DND-41 (cell line): ENCODE measurements at regions not wholly inside any gene's neighbourhood (a gene's known extent, or its start where the extent isn't known, plus 50 kb on each side); places are given as distances from the start of the nearest gene placed in this dataset.
A peak's percentile ranks its signal among the peaks of the same experiment; 100 is the strongest.

Source experiments
- ATAC-seq: fragments of 200-7000 bp; cut with Tn5 transposase; 3 replicates; pipeline ENCODE4 v1.9.1; 2021; ENCODE audit warnings: low read depth; ENCODE audit not compliant: insufficient read depth
- DNase-seq: peaks from one replicate; pipeline ENCODE4 v3.0.0-alpha.2; 2020
- H2AFZ ChIP-seq: 2 replicates; pipeline ENCODE4 v1.6.0; 2012; ENCODE audit warnings: low read depth, low read length
- H3K27ac ChIP-seq: 2 replicates; pipeline ENCODE4 v1.5.1; 2012; ENCODE audit warnings: low read length, inconsistent platforms
- H3K27me3 ChIP-seq: fragments of 200-600 bp; sonication (generic); 2 replicates; pipeline ENCODE4 v1.6.0; 2012; ENCODE audit warnings: low read length, mild to moderate bottlenecking, inconsistent platforms; ENCODE audit not compliant: insufficient read depth, poor library complexity
- H3K36me3 ChIP-seq: 2 replicates; pipeline ENCODE4 v1.5.1; 2012; ENCODE audit warnings: low read length, inconsistent platforms; ENCODE audit not compliant: insufficient read depth
- H3K4me1 ChIP-seq: 2 replicates; pipeline ENCODE4 v1.5.1; 2012; ENCODE audit warnings: mild to moderate bottlenecking, low read length; ENCODE audit not compliant: insufficient read depth
- H3K4me2 ChIP-seq: 2 replicates; pipeline ENCODE4 v1.6.0; 2012; ENCODE audit warnings: mild to moderate bottlenecking, moderate library complexity, low read length, inconsistent platforms; ENCODE audit not compliant: insufficient read depth
- H3K4me3 ChIP-seq, 2 experiments: fragments of 200-600 bp in 1 of 2; shearing (Covaris generic) in 1 of 2; 2 replicates each; pipeline ENCODE4 v1.5.1; 2012 to 2016; ENCODE audit warnings: inconsistent platforms in 2 of 2, low read length in 2 of 2, mild to moderate bottlenecking in 2 of 2, low read depth in 1 of 2, moderate library complexity in 1 of 2
- H3K79me2 ChIP-seq: 2 replicates; pipeline ENCODE4 v1.6.0; 2012; ENCODE audit warnings: low read length, inconsistent platforms; ENCODE audit not compliant: insufficient read depth
- H3K9ac ChIP-seq: 2 replicates; pipeline ENCODE4 v1.6.0; 2012; ENCODE audit warnings: low read depth, mild to moderate bottlenecking, inconsistent platforms, low read length, moderate library complexity
- H3K9me3 ChIP-seq: 2 replicates; pipeline ENCODE4 v1.5.1; 2012; ENCODE audit warnings: low read length, moderate library complexity, mild to moderate bottlenecking, inconsistent platforms; ENCODE audit not compliant: insufficient read depth, severe bottlenecking
- H4K20me1 ChIP-seq: 2 replicates; pipeline ENCODE4 v1.6.0; 2012; ENCODE audit warnings: low read length; ENCODE audit not compliant: insufficient read depth
- CTCF ChIP-seq: IDR thresholded peaks from 2 replicates; pipeline ENCODE4 v1.5.1; 2012; ENCODE audit warnings: borderline replicate concordance, low read length, moderate library complexity, mild to moderate bottlenecking; ENCODE audit not compliant: poor library complexity, severe bottlenecking; ENCODE audit errors: extremely low read depth
- EZH2 ChIP-seq: IDR thresholded peaks from 3 replicates; pipeline ENCODE4 v1.6.1; 2012; ENCODE audit warnings: borderline replicate concordance, low read depth, mild to moderate bottlenecking, moderate library complexity, low read length, inconsistent platforms; ENCODE audit not compliant: severe bottlenecking

DNA sequence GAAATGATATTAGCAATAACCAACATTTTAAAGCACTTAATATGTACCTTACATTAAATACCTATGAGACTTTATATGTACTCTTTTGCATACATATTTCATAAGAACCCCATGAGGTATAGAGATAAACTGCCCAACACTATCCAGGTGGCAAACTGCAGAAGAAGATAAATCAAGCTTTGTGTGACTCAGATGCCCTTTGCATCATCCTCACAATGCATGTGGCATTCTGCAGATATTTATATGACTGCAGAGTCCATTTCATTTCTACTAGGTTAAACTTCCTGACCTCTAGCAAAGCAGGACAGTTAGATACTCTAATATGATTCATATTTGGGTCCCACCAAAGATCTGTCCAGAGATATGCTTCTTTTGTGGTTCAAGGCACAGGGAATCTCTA lies 85.6 kb upstream of the RASGEF1B start:
- H3K4me1 ChIP-seq, result peaks cover 27% of the 10 kb centered on the region
- H3K4me2 ChIP-seq, result no peak overlapping the region
- H3K27me3 ChIP-seq, result no peaks in the 10 kb centered on the region
- no peaks in the 10 kb centered on the region for H3K36me3 ChIP-seq
- TF ChIP-seq CTCF (no peak), EZH2 (no peak)
- H3K9me3 ChIP-seq, result no peaks in the 10 kb centered on the region
- H2AFZ ChIP-seq, result no peak overlapping the region
- DNase-seq (no peak), ATAC-seq (no peak)
- no peak overlapping the region for H3K4me3 ChIP-seq
- no peaks in the 10 kb centered on the region for H4K20me1 ChIP-seq
- H3K79me2 ChIP-seq, result no peaks in the 10 kb centered on the region
- no peak overlapping the region for H3K9ac ChIP-seq
- no peak overlapping the region for H3K27ac ChIP-seq

GRCh38 chr4:81555489-81555888 lies 83.8 kb upstream of the RASGEF1B start:
- peak; percentile 83 for ATAC-seq
- TF ChIP-seq EZH2 (no peak), CTCF (no peak)
- no peaks in the 10 kb centered on the region for H3K79me2 ChIP-seq
- peak overlapping the region; percentile 67 for H2AFZ ChIP-seq
- H3K4me3 ChIP-seq, result peak overlapping the region in 1 of 2 experiments; percentile 16; a peak in 2 of 4 replicates
- peak overlapping the region; percentile 8; the same call in 1 of the 2 replicates for H3K9ac ChIP-seq
- peak; percentile 21 for DNase-seq
- no peaks in the 10 kb centered on the region for H3K36me3 ChIP-seq
- peaks cover 20% of the 10 kb centered on the region for H3K4me1 ChIP-seq
- no peaks in the 10 kb centered on the region for H3K9me3 ChIP-seq
- H3K27me3 ChIP-seq, result no peaks in the 10 kb centered on the region
- peak overlapping the region; percentile 52 for H3K4me2 ChIP-seq
- H3K27ac ChIP-seq, result peak overlapping the region; percentile 66
- no peaks in the 10 kb centered on the region for H4K20me1 ChIP-seq

DNA sequence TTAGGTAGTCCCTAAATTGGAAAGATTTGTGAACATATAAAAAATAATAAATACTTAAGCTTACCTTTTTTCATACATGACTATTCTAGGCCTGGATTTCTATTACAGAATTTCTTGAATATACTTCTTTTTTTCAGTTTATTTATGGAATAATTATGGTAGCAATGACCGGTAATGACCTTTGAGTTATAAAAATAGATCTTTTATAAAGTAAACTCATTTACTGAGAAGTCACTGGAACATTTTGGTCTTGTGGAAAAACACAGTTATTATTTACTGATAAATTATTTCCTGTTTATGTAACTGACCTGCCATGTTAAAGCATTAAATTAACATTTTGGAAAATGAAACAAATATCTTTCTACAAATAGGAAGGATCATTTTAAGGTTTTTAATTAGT lies 80.4 kb upstream of the RASGEF1B start:
- no peaks in the 10 kb centered on the region for H3K36me3 ChIP-seq
- no peak overlapping the region for H3K4me2 ChIP-seq
- H3K79me2 ChIP-seq, result no peaks in the 10 kb centered on the region
- H3K4me3 ChIP-seq, result no peak overlapping the region
- no peak overlapping the region for H3K9ac ChIP-seq
- peaks cover 20% of the 10 kb centered on the region for H3K4me1 ChIP-seq
- no peaks in the 10 kb centered on the region for H3K9me3 ChIP-seq
- ATAC-seq, result no peak
- H4K20me1 ChIP-seq, result no peaks in the 10 kb centered on the region
- H3K27me3 ChIP-seq, result no peaks in the 10 kb centered on the region
- TF ChIP-seq CTCF (no peak), EZH2 (no peak)
- H2AFZ ChIP-seq, result no peak overlapping the region
- no peak overlapping the region for H3K27ac ChIP-seq
- DNase-seq, result no peak

GRCh38 chr4:81550388-81550859 lies 78.7 kb upstream of the RASGEF1B start:
- no peaks in the 10 kb centered on the region for H3K79me2 ChIP-seq
- H3K9me3 ChIP-seq, result no peaks in the 10 kb centered on the region
- no peak overlapping the region; the same call in 1 of the 2 replicates for H2AFZ ChIP-seq
- TF ChIP-seq EZH2, result no peak
- no peaks in the 10 kb centered on the region for H4K20me1 ChIP-seq
- H3K4me2 ChIP-seq, result no peak overlapping the region
- H3K4me3 ChIP-seq, result no peak overlapping the region
- no peaks in the 10 kb centered on the region for H3K36me3 ChIP-seq
- no peaks in the 10 kb centered on the region for H3K27me3 ChIP-seq
- no peak for ATAC-seq
- H3K27ac ChIP-seq, result no peak overlapping the region
- H3K4me1 ChIP-seq, result peaks cover 6% of the 10 kb centered on the region
- DNase-seq, result no peak
- no peak overlapping the region for H3K9ac ChIP-seq
